Stimulated activated CD8-positive, alpha-beta memory T cell treated with anti-CD3 and anti-CD28 coated beads, Interleukin-4, amount 100 ng/mL, for 24 hours (primary cell): ENCODE measurements at regions not wholly inside any gene's neighbourhood (a gene's known extent, or its start where the extent isn't known, plus 50 kb on each side); places are given as distances from the start of the nearest gene placed in this dataset.
"Not testable (repeated sequence)": the region's sequence is repeated elsewhere in the genome, so short reads cannot be mapped to it uniquely, and the experiment has no call there.

Experiments used
- DNase-seq: peaks from one replicate; pipeline ENCODE4 v3.0.0-alpha.2; 2020; ENCODE audit warnings: low read depth

- no peak for DNase-seq
These were observed 509.4 kb upstream of the ADARB2 start for GRCh38 chr10:2246747-2247146.

- no peak for DNase-seq
These were observed 508.3 kb upstream of the ADARB2 start for GRCh38 chr10:2245580-2245979.

- no peak for DNase-seq
These were observed 507.1 kb upstream of the ADARB2 start for GRCh38 chr10:2244471-2244870.

- no peak for DNase-seq
These were observed 499.6 kb upstream of the ADARB2 start for GRCh38 chr10:2236876-2237275.

- DNase-seq: no peak
These were observed 495.2 kb upstream of the ADARB2 start for GRCh38 chr10:2232479-2232878.

- no peak for DNase-seq
These were observed 493.2 kb upstream of the ADARB2 start for GRCh38 chr10:2230478-2230877.

GRCh38 chr10:2228320-2228901 is 491.1 kb upstream of the ADARB2 start:
- DNase-seq: no peak

- no peak for DNase-seq
These were observed 488.3 kb upstream of the ADARB2 start for GRCh38 chr10:2225609-2226008.

GRCh38 chr10:2223548-2224320 is 486.4 kb upstream of the ADARB2 start:
- no peak for DNase-seq

GRCh38 chr10:2222631-2223030 is 485.3 kb upstream of the ADARB2 start:
- DNase-seq: no peak

- no peak for DNase-seq
These were observed 477.5 kb upstream of the ADARB2 start for GRCh38 chr10:2214805-2215204.

- no peak for DNase-seq
These were observed 476.8 kb upstream of the ADARB2 start for GRCh38 chr10:2214092-2214491.

- DNase-seq: no peak
These were observed 475.0 kb upstream of the ADARB2 start for GRCh38 chr10:2212244-2212834.

GRCh38 chr10:2210088-2210487 is 472.8 kb upstream of the ADARB2 start:
- DNase-seq: no peak

- DNase-seq: no peak
These were observed 470.8 kb upstream of the ADARB2 start for GRCh38 chr10:2208106-2208505.

GRCh38 chr10:2207246-2207922 is 470.1 kb upstream of the ADARB2 start:
- DNase-seq: no peak

GRCh38 chr10:2205406-2205805 is 468.1 kb upstream of the ADARB2 start:
- DNase-seq: no peak

GRCh38 chr10:2202401-2202800 is 465.1 kb upstream of the ADARB2 start:
- no peak for DNase-seq

GRCh38 chr10:2201534-2202099 is 464.3 kb upstream of the ADARB2 start:
- no peak for DNase-seq

GRCh38 chr10:2197663-2198062 is 460.3 kb upstream of the ADARB2 start:
- DNase-seq: no peak

- DNase-seq: no peak
These were observed 458.9 kb upstream of the ADARB2 start for GRCh38 chr10:2196272-2196671.

GRCh38 chr10:2189356-2189755 is 452.0 kb upstream of the ADARB2 start:
- not testable (repeated sequence) for DNase-seq

- DNase-seq: no peak
These were observed 451.0 kb upstream of the ADARB2 start for GRCh38 chr10:2188371-2188770.
